Stimulated activated CD4-positive, alpha-beta T cell treated with anti-CD3 and anti-CD28 coated beads, Interleukin-12 subunit alpha, Interleukin-12 subunit beta, amount 100 ng/mL, for 48 hours (primary cell): ENCODE measurements at regions not wholly inside any gene's neighbourhood (a gene's known extent, or its start where the extent isn't known, plus 50 kb on each side); places are given as distances from the start of the nearest gene placed in this dataset.
"Not testable (repeated sequence)": the region's sequence is repeated elsewhere in the genome, so short reads cannot be mapped to it uniquely, and the experiment has no call there.

Source experiments
- DNase-seq, 3 donors: peaks; one replicate each; pipeline ENCODE4 v3.0.0-alpha.2; 2020; ENCODE audit warnings: low read depth in 2 of 3, low spot score in 1 of 3

GRCh38 chr10:14429043-14429700 is 98.4 kb upstream of the FRMD4A start:
- DNase-seq = no peak

DNA sequence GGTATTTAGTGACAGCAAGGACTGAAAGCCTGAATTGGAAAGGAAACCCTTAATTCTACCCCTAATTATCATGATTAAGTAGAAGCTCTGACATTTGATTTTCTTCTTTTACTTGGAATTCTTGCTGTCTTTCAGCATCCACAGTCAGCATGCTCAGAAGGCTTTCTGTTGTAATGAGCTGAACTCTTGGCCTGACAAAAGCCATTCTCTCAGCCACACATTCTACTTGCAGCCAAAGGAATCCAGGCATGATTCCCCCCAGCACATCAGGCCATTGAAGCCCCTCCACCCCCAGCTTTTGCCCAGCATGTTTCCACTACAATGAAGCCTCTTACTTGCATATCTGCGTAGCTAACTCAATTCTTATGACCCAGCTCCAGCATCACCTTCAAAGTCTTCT is 94.3 kb upstream of the FRMD4A start:
- no peak for DNase-seq

GRCh38 chr10:14423111-14423744 is 92.5 kb upstream of the FRMD4A start:
- no peak for DNase-seq

DNA sequence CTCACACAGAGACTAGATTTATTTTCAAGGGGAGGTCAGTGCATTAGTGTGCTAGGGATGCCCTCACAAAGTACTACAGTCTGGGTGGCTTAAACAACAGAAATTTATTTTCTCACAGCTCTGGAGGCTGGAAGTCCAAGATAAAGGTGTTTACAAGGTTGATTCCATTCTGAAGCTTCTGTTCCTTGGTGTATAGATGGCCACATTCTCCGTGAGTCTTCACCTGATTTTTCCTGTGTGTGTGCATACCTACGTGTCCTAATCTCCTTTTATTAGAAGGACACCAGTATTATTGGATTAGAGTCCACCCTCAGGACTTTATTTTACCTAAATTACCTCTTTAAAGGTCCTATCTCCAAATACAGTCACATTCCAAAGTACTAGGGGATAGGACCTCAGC is 91.7 kb upstream of the FRMD4A start:
- DNase-seq = no peak

GRCh38 chr10:14421941-14422340 is 91.2 kb upstream of the FRMD4A start:
- DNase-seq = no peak

- DNase-seq = not testable (repeated sequence)
These were observed 86.6 kb upstream of the FRMD4A start for GRCh38 chr10:14417336-14417735.

GRCh38 chr10:14416308-14416700 is 85.6 kb upstream of the FRMD4A start:
- DNase-seq = no peak

DNA sequence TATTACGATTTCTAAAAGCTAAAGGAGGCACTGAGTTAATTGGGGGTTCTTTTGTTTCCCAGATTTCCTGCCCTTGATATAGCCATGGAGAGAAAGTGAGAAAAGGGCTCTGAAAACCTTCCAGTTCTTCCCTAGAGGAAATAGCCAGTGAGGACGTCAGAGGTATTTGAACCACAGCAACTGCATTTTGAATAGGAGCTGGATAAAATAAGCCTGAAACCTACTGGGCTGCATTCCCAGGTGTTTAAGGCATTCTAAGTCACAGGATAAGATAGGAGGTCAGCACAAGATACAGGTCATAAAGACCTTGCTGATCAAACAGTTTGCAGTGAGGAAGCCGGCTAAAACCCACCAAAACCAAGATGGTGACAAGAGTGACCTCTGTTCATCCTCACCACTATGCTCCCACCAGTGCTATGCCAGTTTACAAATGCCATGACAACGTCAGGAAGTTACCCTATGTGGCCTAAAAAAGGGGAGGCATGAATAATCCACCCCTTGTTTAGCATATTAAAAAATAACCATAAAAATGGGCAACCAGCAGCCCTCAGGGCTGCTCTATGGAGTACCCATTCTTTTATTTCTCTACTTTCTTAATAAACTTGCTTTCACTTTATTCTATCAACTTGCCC is 85.1 kb upstream of the FRMD4A start:
- no peak for DNase-seq

DNA sequence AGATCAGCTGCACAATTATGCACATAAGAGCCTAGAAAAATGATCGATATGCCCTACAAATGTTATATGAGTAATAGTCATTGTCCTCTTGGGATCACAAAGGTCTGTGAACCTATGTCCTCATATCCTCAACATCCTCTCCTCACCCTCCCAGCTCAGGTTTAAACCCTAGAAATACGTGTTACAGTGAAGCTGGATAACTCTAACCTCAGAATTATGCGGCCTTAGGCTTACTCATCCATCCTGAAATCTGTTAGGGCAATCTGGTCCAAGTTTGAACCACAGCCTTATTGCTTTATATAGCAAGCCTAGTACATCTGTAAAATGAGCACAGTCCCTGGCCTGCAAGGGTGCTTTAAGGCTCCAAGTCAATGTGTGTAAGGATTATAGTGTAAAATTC is 84.2 kb upstream of the FRMD4A start:
- DNase-seq = no peak

GRCh38 chr10:14413523-14413922 is 82.8 kb upstream of the FRMD4A start:
- DNase-seq = no peak

DNA sequence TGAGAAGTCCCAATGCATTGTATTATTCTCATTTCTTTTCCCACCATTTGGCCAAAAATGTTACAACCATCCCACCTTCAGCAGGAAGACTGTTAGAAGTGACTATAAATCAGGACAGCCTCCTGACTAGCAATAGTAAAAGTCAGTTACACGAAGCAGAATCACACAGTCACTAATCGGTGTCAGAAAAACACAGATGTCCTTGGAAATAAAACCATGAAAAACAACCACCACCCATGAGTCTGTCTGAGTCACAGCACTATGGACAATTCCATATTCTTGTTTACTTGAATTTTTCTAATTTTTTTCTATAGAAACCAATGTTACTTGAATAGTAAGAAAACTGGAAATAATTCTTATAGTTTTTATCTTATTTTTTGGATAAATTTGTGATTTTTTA is 81.9 kb upstream of the FRMD4A start:
- DNase-seq = no peak

GRCh38 chr10:14409856-14410458 is 79.2 kb upstream of the FRMD4A start:
- no peak for DNase-seq

DNA sequence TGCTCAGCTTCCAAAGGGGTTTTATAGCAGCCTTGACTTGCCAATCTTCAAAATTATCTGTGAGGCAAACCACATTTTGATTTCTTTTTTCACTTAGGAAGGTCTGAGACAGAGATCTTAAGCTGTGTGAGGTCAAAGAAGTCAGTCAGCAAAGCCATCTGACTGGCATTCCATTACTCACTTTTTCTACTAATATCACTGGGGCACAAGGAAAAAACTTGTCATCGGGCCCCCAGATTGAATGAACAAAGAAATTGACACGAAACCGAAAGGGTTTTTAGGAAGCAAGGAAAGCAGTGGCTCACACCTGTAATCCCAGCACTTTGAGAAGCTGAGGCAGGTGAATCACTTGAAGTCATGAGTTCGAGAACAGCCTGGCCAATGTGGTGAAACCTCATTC is 78.5 kb upstream of the FRMD4A start:
- peak; percentile 31 to 57 (median 49) for DNase-seq

DNA sequence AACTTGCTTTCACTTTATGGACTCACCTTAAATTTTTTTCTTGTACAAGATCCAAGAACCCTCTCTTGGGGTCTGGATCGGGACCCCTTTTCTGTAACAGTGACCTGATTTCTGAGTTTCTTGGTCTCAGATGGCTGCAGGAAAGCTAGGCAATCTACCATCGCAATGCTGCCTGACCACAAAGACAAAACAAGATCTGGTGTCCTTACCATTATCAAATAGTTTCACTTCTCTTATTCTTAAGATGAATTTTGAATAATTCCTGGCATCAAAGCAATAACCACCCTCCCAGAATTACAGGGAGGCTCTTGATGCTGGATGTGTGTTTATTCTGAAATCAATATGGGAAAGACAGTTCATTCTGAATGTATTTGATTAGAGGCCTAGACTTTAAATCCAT is 77.4 kb upstream of the FRMD4A start:
- no peak for DNase-seq

DNA sequence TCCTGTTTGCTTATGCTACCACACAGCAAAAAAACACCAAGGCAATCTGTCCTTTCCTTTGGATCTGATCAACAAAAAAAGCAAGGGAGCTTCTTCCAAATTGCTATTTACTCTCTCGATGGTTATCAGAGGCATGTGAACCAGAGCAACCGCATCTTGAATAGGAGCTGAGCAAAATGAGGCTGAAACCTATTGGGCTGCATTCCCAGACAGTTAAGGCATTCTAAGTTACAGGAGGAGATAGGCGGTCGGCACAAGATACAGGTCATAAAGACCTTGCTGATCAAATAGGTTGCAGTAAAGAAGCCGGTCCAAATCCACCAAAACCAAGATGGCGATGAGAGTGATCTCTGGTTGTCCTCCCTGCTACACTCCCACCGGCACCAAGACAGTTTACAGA is 76.8 kb upstream of the FRMD4A start:
- DNase-seq = no peak

DNA sequence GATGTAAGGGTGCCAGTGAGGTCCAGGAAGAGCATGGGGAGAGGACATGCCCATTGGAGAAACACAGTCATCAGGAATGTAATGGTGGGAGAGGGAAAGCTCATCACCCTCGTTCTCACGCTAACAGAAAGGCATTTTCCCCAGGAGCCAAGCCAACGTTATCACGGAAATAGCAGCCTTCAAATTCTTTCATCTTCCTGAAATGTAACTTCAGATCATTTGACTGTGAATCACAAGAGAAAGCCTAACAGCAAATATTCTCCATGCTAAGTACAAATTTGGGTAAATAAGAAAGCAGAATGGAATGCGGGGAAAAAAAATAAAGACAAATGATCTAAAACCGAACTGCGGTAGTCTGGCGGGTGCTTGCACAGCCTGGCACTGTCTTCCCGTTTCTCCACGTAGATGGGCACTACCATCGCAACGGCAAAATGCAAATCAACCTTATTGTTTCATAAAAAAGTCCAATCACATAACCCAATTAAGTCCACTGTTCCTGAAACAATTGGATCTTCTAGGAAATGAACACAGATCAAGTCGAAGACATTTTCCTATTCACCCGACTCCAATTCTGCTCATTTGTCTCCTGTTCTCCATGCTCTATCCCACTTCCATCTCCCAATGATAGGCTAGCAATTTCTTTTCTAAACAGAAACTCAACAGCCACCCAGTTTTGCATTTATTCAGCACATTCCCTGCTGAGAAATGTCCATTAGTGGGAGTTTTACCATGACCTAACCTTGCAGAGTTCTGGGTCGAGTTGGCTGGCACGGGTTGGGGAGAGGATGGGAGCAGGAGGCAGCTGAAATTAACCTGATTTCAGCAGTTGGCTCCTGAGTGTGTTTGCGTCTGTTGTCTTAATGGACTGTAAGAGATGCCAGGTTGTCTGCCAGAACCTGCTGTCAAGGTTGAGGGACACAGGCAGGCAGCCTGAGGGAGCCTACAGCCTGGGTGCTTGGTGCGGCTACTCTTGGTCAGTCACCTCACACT is 74.6 kb upstream of the FRMD4A start:
- DNase-seq = no peak

- DNase-seq = no peak
These were observed 73.3 kb upstream of the FRMD4A start for GRCh38 chr10:14403881-14404623.

DNA sequence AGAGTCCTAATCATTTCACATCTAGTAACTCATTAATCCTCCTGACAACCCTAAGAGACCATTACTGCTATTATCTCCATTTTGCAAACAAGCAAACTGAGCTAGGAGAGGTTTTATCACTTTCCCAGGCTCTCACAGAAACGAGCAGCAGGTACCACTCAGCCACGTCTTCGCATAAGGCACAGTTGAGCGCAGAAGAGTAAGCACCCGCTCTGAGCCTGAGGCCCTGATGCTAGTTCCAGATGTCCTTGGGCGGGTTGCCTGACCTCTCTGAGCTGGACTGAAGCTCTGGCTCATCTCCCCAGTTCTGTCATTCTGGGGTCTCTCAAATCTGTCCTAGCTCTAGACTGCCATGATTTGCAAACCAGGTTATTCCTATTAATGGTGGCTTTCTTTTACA is 72.6 kb upstream of the FRMD4A start:
- DNase-seq = no peak

DNA sequence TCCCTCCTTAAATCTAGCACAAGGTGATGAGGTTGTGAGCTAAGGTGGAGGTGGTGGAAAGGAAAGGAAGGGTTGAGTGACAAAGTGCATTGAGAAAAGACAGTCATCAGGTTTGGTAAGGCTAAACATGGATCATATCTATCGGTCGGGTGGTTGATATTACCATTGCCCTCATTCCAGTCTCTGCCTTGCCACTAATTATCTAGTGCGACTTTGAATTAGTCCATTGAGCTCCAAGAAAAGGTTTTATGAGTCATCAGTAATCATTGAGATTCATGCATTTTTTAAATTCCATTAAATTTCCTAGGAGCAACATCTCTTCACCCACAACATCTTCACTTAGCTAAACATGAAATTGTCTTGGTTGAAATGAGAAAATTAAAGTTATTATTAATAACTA is 68.9 kb upstream of the FRMD4A start:
- DNase-seq = no peak

DNA sequence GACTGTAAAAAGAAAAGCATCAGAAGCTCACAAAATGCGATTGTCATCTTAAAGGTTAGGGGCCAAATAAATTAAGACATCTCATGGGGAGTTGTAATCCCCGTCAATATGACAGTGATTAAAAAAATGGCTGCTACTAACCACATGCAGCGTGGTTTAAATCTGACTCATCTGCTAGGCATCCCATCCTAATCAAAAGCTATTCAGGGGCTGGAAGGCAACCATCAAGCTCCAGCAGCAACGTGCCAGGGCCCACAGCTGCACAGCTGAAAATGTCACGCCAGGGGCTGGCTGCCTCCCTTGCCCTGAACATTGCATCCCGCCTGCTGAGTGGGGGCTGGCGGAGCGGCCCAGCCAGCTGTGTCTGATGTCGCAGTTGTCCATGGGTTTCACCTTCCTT is 66.3 kb upstream of the FRMD4A start:
- no peak for DNase-seq
